K562 (cell line): ENCODE measurements at regions not wholly inside any gene's neighbourhood (a gene's known extent, or its start where the extent isn't known, plus 50 kb on each side); places are given as distances from the start of the nearest gene placed in this dataset.

Experiments
- ATAC-seq: fragments of 200-7000 bp; cut with Tn5 transposase; 3 replicates; pipeline ENCODE4 v1.9.1; 2020; ENCODE audit warnings: moderate library complexity
- BruUV-seq: library from RNA; stranded (reverse); fragments of 400-500 nt; replicated peaks from 2 replicates; lab custom pipeline; 2021; lab: Mats Ljungman, UMichigan
- CTCF ChIA-PET: fragments of 300-600 bp; formaldehyde crosslinking; extraction: SDS; loops from one replicate; lab custom pipeline; 2021; ENCODE audit warnings: low intra/inter-chr PET ratio; lab: Yijun Ruan, JAX
- POLR2A ChIA-PET: fragments of 300-600, 350-650 bp; sonication (Branson Sonifier 250); formaldehyde crosslinking; extraction: SDS; loops from one replicate; lab custom pipeline; 2021; ENCODE audit warnings: antibody characterized with exemption, inconsistent platforms; lab: Yijun Ruan, JAX
- DNase-seq, 4 experiments: peaks; one replicate each; pipeline versions ENCODE4 v3.0.0 to v3.0.0-alpha.2; 2011 to 2018; ENCODE audit warnings: low spot score in 3 of 4, mixed read lengths in 3 of 4; ENCODE audit errors: extremely low read depth in 1 of 4
- FAIRE-seq: peaks from 2 replicates; lab custom pipeline; 2011; peaks lifted over from hg19 to GRCh38; lab: Jason Lieb, UNC
- H2AFZ ChIP-seq: 2 replicates; pipeline ENCODE4 v1.6.0; 2011; ENCODE audit warnings: low read depth, low read length, control low read depth, inconsistent platforms
- H3K27ac ChIP-seq: fragments of 200-600 bp; 3 replicates; pipeline ENCODE4 v1.8.0; 2011; ENCODE audit warnings: low read depth, mild to moderate bottlenecking, control low read depth, inconsistent platforms, low read length, moderate library complexity, mixed read lengths; ENCODE audit errors: extremely low read depth
- H3K27me3 ChIP-seq, 2 experiments: fragments of 300-600 bp in 1 of 2; 2 replicates in 1 of 2; 3 replicates in 1 of 2; pipeline versions ENCODE4 v1.6.0 to v1.8.0; 2011; ENCODE audit warnings: inconsistent platforms in 2 of 2, low read length in 2 of 2, mild to moderate bottlenecking in 1 of 2, mixed read lengths in 1 of 2, moderate library complexity in 1 of 2; ENCODE audit not compliant: control insufficient read depth in 2 of 2, insufficient read depth in 2 of 2
- H3K36me3 ChIP-seq: fragments of 300-600 bp; 3 replicates; pipeline ENCODE4 v1.8.0; 2011; ENCODE audit warnings: mild to moderate bottlenecking, low read length, inconsistent platforms; ENCODE audit not compliant: control insufficient read depth, insufficient read depth
- H3K4me1 ChIP-seq, 2 experiments: fragments of 200-600 bp in 1 of 2; replicated peaks in 1 of 2; 2 replicates in 1 of 2; 3 replicates in 1 of 2; pipeline versions ENCODE4 v1.5.1 to v1.8.0; 2011; ENCODE audit warnings: inconsistent platforms in 2 of 2, low read length in 2 of 2, mild to moderate bottlenecking in 1 of 2, mixed read lengths in 1 of 2, moderate library complexity in 1 of 2; ENCODE audit not compliant: control insufficient read depth in 2 of 2, insufficient read depth in 2 of 2
- H3K4me2 ChIP-seq: 2 replicates; pipeline ENCODE4 v1.6.1; 2011; ENCODE audit warnings: low read length, control low read depth, inconsistent platforms, mixed read lengths; ENCODE audit not compliant: insufficient read depth
- H3K4me3 ChIP-seq: fragments of 200-600 bp; sonication (generic), shearing (Covaris generic); 2 replicates; pipeline ENCODE4 v1.5.1; 2016; ENCODE audit warnings: control low read depth, inconsistent platforms
- H3K79me2 ChIP-seq: fragments of 200-600 bp; 3 replicates; pipeline ENCODE4 v1.8.0; 2011; ENCODE audit warnings: low read length, inconsistent platforms; ENCODE audit not compliant: control insufficient read depth, insufficient read depth
- H3K9ac ChIP-seq, 2 experiments: 2 replicates each; pipeline versions ENCODE4 v1.6.0 to v1.6.1; 2011; ENCODE audit warnings: low read depth in 2 of 2, low read length in 2 of 2, control low read depth in 1 of 2, inconsistent platforms in 1 of 2, mild to moderate bottlenecking in 1 of 2, mixed read lengths in 1 of 2; ENCODE audit not compliant: insufficient read depth in 1 of 2
- H3K9me1 ChIP-seq: one replicate; pipeline ENCODE4 v1.6.0; 2011; ENCODE audit warnings: inconsistent platforms, mild to moderate bottlenecking, low read length, moderate library complexity; ENCODE audit not compliant: control insufficient read depth, insufficient read depth
- H3K9me3 ChIP-seq: replicated peaks from 2 replicates; pipeline ENCODE4 v1.5.1; 2011; ENCODE audit warnings: low read depth, low read length, inconsistent platforms; ENCODE audit not compliant: control insufficient read depth, insufficient read depth
- H4K20me1 ChIP-seq: replicated peaks from 2 replicates; pipeline ENCODE4 v1.6.1; 2011; ENCODE audit warnings: low read length, inconsistent platforms, mixed read lengths; ENCODE audit not compliant: control insufficient read depth, insufficient read depth
- HDAC1 ChIP-seq, 2 experiments: fragments of 450-650 bp; IDR thresholded peaks; 2 replicates each; pipeline ENCODE4 v1.6.1; 2016 to 2017; ENCODE audit warnings: inconsistent platforms in 1 of 2, mild to moderate bottlenecking in 1 of 2, moderate library complexity in 1 of 2
- HNRNPUL1 ChIP-seq: fragments of 200-400 bp; formaldehyde crosslinking; IDR thresholded peaks from 2 replicates; pipeline ENCODE4 v1.6.1; 2017; ENCODE audit warnings: low read length
- MEIS2 ChIP-seq: fragments of 450-650 bp; IDR thresholded peaks from 2 replicates; pipeline ENCODE4 v1.6.1; 2014; ENCODE audit warnings: mild to moderate bottlenecking; ENCODE audit not compliant: partially characterized antibody
- MYNN ChIP-seq, 2 experiments: sonication (generic); formaldehyde crosslinking in 1 of 2; IDR thresholded peaks; 2 replicates each; pipeline versions ENCODE4 v1.5.0 to v1.6.1; 2016 to 2020; ENCODE audit warnings: antibody characterized with exemption in 1 of 2, missing genetic modification reagents in 1 of 2
- THRB ChIP-seq: fragments of 450-650 bp; formaldehyde crosslinking; conservative IDR thresholded peaks from 2 replicates; pipeline ENCODE4 v1.4.0; 2022; ENCODE audit warnings: mild to moderate bottlenecking, missing genetic modification characterization
- ZNF197 ChIP-seq: fragments of 200-800 bp; sonication (Bioruptor generic); IDR thresholded peaks from 2 replicates; pipeline ENCODE4 v1.6.1; 2016; ENCODE audit warnings: low read depth, missing genetic modification characterization, missing compliant biosample characterization
- ZNF224 ChIP-seq: sonication (generic); formaldehyde crosslinking; IDR thresholded peaks from 2 replicates; pipeline ENCODE4 v1.8.0; 2022; ENCODE audit warnings: mild to moderate bottlenecking, missing genetic modification reagents
- WGBS: fragments of 100-300 bp; shearing (Covaris generic); methylation state at CpG from one replicate; pipeline ENCODE4 v1.1.6; 2016; ENCODE audit warnings: low coverage, mixed read lengths; ENCODE audit not compliant: insufficient coverage; ENCODE audit errors: missing lambda C conversion rate; 5-methylcytosine and 5-hydroxymethylcytosine counted together
- in situ Hi-C: fragments of 300-500 bp; cut with MboI; formaldehyde crosslinking; loops from 4 replicates; pipeline ENCODE4 v1.15.0; 2018; ENCODE audit warnings: inconsistent platforms, mixed read lengths
- intact Hi-C: fragments of 100-400 bp; cut with micrococcal nuclease; formaldehyde crosslinking; loops from 2 replicates; pipeline ENCODE4 v1.14.2; 2022

DNA sequence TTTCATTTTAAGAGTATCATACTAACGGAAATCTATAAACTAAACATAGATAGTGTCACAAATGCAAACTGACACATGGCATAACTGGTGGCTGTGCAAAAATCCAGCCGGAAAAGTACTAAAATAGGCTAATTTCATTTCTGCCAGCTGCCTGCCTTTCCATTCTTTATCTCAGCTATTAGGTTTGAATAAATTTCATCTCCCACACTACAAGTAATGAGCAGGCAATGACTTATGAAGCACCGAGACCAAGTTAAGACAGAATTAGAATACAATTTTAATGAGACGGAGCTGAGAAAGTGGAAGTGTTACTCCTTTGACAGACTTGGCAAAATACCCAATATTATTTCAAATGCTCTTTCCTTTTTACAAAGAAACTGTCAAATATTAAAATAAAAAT lies 258.8 kb upstream of the ZNF608 start:
- CTCF ChIA-PET: no interaction called here
- no TSS peak for BruUV-seq
- Histone ChIP-seq H3K36me3 (no peaks in the 10 kb centered on the region), H3K79me2 (no peaks in the 10 kb centered on the region)
- ATAC-seq (no peak), FAIRE-seq (no peak)
- no peak for TF ChIP-seq MEIS2
- no peak for TF ChIP-seq ZNF197 (CRISPR knock-in tag)
- no peak for TF ChIP-seq HDAC1 (IDR thresholded peaks at IDR 0.05)
- TF ChIP-seq, all 486 proteins: peak for 0
- DNase-seq: no peak
- intact Hi-C loops (no loop called here), in situ Hi-C loops (no loop called here)
- no peak overlapping the region for H3K4me3 ChIP-seq
- H2AFZ ChIP-seq: no peak overlapping the region
- H3K4me2 ChIP-seq: no peak overlapping the region
- no peak overlapping the region for H3K27ac ChIP-seq
- no peaks in the 10 kb centered on the region for H3K9me3 ChIP-seq
- no peaks in the 10 kb centered on the region for H3K27me3 ChIP-seq
- 10% methylated on average over 3 of the region's 4 CpGs for WGBS
- POLR2A ChIA-PET: no interaction called here
- H3K4me1 ChIP-seq: no peaks in the 10 kb centered on the region
- no peak overlapping the region for H3K9ac ChIP-seq
- no peaks in the 10 kb centered on the region for H3K9me1 ChIP-seq
- H4K20me1 ChIP-seq: no peaks in the 10 kb centered on the region

DNA sequence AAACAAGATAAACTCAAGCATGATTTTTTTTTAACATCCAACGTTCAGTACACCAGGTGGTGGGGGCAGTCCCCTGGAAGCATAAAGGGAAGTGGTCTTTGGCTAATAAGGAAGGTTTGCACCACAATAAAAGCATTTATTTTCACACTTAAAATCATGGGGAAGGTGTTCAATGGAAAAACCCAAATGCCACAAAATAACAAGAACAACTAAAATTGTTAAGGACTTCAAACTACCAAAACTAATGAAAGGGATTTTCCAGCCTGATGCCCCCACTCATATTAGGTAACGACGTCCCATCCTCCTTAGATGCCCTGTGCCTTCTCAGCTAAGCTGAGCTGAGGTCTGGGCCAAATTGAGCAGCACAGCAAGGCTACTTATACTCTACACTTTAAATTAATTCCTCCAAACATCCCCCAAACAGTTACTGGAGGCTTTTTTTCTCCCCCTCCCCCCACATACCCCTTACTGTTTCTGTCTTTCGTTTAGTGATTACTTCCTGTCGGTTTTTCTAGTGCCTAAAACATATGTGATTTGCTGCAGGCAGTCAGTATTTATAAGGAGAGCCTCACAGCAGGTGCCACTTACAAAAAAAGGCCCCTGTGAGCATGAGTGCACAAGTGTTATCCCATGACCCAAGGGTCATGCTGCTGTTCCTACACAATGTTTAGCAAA lies 259.7 kb upstream of the ZNF608 start:
- POLR2A ChIA-PET: no interaction called here
- no peaks in the 10 kb centered on the region for H3K4me1 ChIP-seq
- H3K36me3 ChIP-seq: no peaks in the 10 kb centered on the region
- CTCF ChIA-PET: no interaction called here
- ATAC-seq (no peak), FAIRE-seq (no peak), DNase-seq (no peak)
- H3K27me3 ChIP-seq: no peaks in the 10 kb centered on the region
- no peaks in the 10 kb centered on the region for H3K9me1 ChIP-seq
- in situ Hi-C loops: no loop called here
- no TSS peak for BruUV-seq
- H3K4me3 ChIP-seq: no peak overlapping the region
- H3K27ac ChIP-seq: no peak overlapping the region
- no peaks in the 10 kb centered on the region for H3K9me3 ChIP-seq
- no peak overlapping the region for H2AFZ ChIP-seq
- 7% methylated on average over 5 of the region's 5 CpGs for WGBS
- TF ChIP-seq MYNN (IDR thresholded peaks at IDR 0.05) (no peak), MYNN (CRISPR knock-in tag; IDR thresholded peaks at IDR 0.05) (no peak), HNRNPUL1 (no peak), ZNF224 (no peak), THRB (CRISPR knock-in tag) (no peak)
- TF ChIP-seq, all 486 proteins: peak for 0
- no peaks in the 10 kb centered on the region for H4K20me1 ChIP-seq
- no peak overlapping the region for H3K9ac ChIP-seq
- no peaks in the 10 kb centered on the region for H3K79me2 ChIP-seq
- intact Hi-C loops: no loop called here
- no peak overlapping the region for H3K4me2 ChIP-seq
